ENCODE measurements at regions not wholly inside any gene's neighbourhood (a gene's known extent, or its start where the extent isn't known, plus 50 kb on each side); places are given as distances from the start of the nearest gene placed in this dataset.

DNA sequence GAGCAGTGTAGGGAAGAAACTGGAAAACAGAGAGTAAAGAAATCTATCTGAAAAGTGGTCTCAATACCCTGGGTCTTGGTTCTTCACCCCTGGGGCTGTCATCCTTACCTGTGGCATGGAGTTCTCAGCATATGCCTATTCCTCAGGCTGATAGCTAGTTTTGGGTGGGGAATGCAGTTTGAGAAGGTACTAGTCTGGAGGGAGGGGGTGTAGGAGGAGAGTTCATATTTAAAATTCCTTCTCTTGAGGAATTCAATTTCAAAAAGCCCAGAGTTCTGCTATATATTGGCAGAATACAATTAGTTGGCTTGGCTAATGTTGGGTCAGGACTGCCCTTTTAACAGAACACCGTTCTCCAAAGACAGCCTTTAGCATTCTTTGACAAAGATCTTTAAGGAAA, 82.9 kb upstream of the NPHP3 start:
- H3K9me3 ChIP-seq, result no peaks in the 10 kb centered on the region
- H3K27ac ChIP-seq, result no peak overlapping the region
- DNase-seq, result no peak
- no peaks in the 10 kb centered on the region for H3K4me1 ChIP-seq
- H3K27me3 ChIP-seq, result no peaks in the 10 kb centered on the region
- no peak overlapping the region for H3K4me3 ChIP-seq
- TF ChIP-seq, protein P1, sequence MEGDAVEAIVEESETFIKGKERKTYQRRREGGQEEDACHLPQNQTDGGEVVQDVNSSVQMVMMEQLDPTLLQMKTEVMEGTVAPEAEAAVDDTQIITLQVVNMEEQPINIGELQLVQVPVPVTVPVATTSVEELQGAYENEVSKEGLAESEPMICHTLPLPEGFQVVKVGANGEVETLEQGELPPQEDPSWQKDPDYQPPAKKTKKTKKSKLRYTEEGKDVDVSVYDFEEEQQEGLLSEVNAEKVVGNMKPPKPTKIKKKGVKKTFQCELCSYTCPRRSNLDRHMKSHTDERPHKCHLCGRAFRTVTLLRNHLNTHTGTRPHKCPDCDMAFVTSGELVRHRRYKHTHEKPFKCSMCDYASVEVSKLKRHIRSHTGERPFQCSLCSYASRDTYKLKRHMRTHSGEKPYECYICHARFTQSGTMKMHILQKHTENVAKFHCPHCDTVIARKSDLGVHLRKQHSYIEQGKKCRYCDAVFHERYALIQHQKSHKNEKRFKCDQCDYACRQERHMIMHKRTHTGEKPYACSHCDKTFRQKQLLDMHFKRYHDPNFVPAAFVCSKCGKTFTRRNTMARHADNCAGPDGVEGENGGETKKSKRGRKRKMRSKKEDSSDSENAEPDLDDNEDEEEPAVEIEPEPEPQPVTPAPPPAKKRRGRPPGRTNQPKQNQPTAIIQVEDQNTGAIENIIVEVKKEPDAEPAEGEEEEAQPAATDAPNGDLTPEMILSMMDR (IDR thresholded peaks at IDR 0.05), result no peak
- no peak for TF ChIP-seq POLR2A (IDR thresholded peaks at IDR 0.05)
- intact Hi-C loops (cut with DNase I; ENCODE audit: low total_unique reads), result no loop called here
- no peaks in the 10 kb centered on the region for H3K36me3 ChIP-seq

DNA sequence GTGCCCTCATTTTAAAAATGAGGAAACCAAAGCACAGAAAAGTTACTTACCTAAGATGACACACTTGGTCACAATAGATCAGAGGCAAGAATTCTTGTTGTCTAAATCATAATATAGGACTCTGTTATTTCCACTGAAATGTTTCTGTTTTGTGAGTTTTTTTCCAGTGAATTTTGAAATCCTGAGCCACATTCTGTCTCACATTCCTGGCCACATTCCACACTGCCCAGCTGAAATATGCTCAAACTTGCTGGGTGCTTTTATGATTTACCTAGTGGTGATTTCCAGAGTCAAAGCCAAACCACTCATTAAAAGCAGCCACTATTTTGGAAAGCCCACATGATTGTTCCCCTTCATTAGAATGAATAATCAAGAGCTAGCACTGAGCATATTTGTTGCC, 82.3 kb upstream of the NPHP3 start:
- no peak for DNase-seq
- no peak for TF ChIP-seq POLR2A (IDR thresholded peaks at IDR 0.05)
- Histone ChIP-seq H3K27me3 (no peaks in the 10 kb centered on the region), H3K9me3 (no peaks in the 10 kb centered on the region), H3K4me3 (no peak overlapping the region), H3K36me3 (no peaks in the 10 kb centered on the region), H3K27ac (no peak overlapping the region), H3K4me1 (no peaks in the 10 kb centered on the region)
- intact Hi-C loops (cut with DNase I; ENCODE audit: low total_unique reads), result no loop called here

DNA sequence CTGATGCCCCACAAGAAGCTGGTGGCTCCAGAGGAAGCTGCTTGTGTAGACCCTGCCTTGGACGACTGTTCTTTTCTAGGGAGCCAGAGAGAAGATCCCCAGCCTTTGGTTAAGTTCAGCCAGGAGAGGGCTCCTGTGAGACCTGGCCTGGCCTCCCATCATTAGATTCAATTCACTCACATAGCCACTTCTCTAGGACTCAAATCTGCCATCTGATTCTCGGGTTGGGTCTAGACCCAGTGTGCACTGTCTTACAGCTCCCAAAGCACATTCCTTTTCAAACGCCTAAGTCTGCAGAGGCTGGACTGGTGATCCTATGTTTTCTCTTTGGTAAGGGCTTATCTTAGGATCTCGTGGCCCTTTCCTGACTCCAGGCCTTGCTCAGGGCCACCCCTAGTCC, 81.7 kb upstream of the NPHP3 start:
- no peaks in the 10 kb centered on the region for H3K36me3 ChIP-seq
- TF ChIP-seq, protein P1 (IDR thresholded peaks at IDR 0.05), result no peak
- TF ChIP-seq POLR2A (IDR thresholded peaks at IDR 0.05), result no peak
- intact Hi-C loops (cut with DNase I; ENCODE audit: low total_unique reads), result no loop called here

DNA sequence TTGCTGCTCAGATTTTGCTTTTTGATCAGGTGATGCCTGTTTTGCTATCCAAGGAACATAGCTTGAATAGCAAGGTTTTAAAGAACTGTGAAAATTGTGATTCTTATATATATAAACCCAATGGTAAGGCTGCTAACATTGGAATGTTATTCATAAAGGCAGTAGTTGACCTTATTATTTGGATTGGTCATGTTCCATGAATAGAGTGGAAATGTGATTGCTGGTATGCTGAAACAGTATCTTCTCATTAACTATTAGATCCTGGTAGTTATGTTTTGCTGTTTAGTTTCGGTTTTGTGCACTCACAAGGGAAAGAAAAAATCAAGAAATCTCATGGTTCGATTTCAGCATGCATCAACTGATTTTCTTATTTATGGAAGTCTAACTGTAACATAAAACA, 78.7 kb upstream of the NPHP3 start:
- Histone ChIP-seq H3K9me3 (no peaks in the 10 kb centered on the region), H3K36me3 (no peaks in the 10 kb centered on the region), H3K27ac (no peak overlapping the region), H3K27me3 (no peaks in the 10 kb centered on the region), H3K4me3 (no peak overlapping the region), H3K4me1 (no peaks in the 10 kb centered on the region)
- TF ChIP-seq, protein P1 (IDR thresholded peaks at IDR 0.05), result no peak
- no peak for TF ChIP-seq POLR2A (IDR thresholded peaks at IDR 0.05)
- intact Hi-C loops (cut with DNase I; ENCODE audit: low total_unique reads), result no loop called here
- no peak for DNase-seq

More for the DNA sequence above, 81.7 kb upstream of the NPHP3 start:
- no peak overlapping the region for H3K27ac ChIP-seq
- no peaks in the 10 kb centered on the region for H3K4me1 ChIP-seq
- H3K9me3 ChIP-seq, result no peaks in the 10 kb centered on the region
- H3K27me3 ChIP-seq, result no peaks in the 10 kb centered on the region
- DNase-seq, result no peak
- H3K4me3 ChIP-seq, result no peak overlapping the region

DNA sequence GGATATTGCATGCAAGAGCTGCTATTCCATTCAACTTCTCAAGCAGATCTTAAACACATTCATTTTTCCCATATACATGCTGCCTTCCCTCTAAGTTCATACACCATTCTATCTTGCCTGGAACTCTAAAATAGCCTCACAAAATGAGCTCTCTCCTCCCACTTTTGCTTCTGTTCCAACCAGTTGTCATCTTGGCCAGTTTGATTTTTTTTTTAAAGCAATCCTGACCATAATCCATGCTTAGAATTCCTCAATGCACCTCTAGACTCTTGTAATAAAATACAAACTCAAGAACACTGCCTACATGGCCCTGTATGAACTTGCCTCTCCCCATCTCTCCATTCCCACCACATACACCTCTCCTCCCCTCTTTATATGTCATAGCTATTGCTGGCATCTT, 68.6 kb upstream of the NPHP3 start:
- Histone ChIP-seq H3K9me3 (no peaks in the 10 kb centered on the region), H3K27ac (no peak overlapping the region), H3K4me1 (no peaks in the 10 kb centered on the region), H3K27me3 (no peaks in the 10 kb centered on the region), H3K36me3 (no peaks in the 10 kb centered on the region), H3K4me3 (no peak overlapping the region)
- no peak for DNase-seq
- intact Hi-C loops (cut with DNase I; ENCODE audit: low total_unique reads), result no loop called here
- TF ChIP-seq, protein P1 (IDR thresholded peaks at IDR 0.05), result no peak
- no peak for TF ChIP-seq POLR2A (IDR thresholded peaks at IDR 0.05)

DNA sequence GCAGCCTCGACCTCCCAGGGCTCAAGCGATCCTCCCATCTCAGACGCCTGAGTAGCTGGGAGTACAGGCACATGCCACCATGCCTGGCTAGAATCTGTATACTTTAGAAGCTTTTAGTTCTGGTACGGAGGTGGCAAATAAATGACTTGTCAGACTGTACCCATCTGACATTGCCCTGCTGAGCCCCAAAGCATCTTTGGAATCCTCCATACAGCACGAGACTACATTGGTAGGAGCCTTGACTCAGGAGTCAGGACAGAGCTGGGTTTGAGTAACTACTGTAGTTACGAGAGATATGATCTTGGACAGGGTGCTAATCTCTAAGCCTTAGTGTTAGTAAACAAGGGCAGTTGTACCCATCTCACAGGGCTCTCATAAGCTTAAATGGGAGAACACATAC, 67.8 kb upstream of the NPHP3 start:
- no peaks in the 10 kb centered on the region for H3K36me3 ChIP-seq
- no peaks in the 10 kb centered on the region for H3K9me3 ChIP-seq
- H3K27me3 ChIP-seq, result no peaks in the 10 kb centered on the region
- DNase-seq, result no peak
- no peak overlapping the region for H3K4me3 ChIP-seq
- no peaks in the 10 kb centered on the region for H3K4me1 ChIP-seq
- no peak overlapping the region for H3K27ac ChIP-seq
- no peak for TF ChIP-seq POLR2A (IDR thresholded peaks at IDR 0.05)
- TF ChIP-seq, protein P1 (IDR thresholded peaks at IDR 0.05), result no peak
- intact Hi-C loops (cut with DNase I; ENCODE audit: low total_unique reads), result no loop called here

Measured in uterus (tissue), 3 donors.